ENCODE measurements at regions not wholly inside any gene's neighbourhood (a gene's known extent, or its start where the extent isn't known, plus 50 kb on each side); places are given as distances from the start of the nearest gene placed in this dataset.

DNA sequence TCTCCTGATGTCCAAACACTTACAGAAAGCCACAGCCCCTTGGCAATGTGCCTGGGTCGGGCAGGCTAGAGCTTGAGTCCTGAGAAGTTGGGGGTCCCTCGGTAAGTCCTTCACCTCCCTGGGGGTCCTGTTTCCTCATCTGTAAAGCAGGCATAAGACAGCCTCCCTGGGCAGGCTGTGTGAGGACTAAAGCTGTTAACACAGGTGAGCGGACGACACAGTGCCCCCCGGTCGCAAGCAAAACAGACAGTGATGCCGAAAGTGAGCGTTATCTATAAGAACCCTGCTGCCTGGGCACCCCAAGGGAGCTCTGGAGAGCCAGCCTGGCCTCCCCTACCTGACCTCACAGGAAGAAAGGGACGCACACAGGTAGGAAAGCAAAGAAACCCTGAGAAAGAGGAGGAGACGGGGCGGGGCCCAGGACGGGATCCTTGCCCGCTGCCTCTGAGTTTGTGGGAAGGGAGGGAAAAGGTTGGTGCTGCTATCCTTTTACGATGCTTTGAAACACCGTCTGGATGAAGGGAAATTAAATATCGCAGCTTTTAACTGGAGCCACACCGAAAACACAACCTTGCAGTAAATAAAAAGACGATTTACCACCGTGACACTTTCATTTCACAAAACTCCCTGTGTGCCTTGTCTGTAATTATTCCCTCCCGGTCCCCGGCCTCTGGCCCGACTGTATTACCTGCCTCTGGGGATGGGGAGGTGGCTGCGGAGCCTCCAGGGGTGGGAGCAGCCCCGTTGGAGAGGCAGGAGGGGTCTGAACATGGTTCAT is 67.1 kb downstream of the ENGASE start:
- DNase-seq = no peak
- TF ChIP-seq, protein P1, sequence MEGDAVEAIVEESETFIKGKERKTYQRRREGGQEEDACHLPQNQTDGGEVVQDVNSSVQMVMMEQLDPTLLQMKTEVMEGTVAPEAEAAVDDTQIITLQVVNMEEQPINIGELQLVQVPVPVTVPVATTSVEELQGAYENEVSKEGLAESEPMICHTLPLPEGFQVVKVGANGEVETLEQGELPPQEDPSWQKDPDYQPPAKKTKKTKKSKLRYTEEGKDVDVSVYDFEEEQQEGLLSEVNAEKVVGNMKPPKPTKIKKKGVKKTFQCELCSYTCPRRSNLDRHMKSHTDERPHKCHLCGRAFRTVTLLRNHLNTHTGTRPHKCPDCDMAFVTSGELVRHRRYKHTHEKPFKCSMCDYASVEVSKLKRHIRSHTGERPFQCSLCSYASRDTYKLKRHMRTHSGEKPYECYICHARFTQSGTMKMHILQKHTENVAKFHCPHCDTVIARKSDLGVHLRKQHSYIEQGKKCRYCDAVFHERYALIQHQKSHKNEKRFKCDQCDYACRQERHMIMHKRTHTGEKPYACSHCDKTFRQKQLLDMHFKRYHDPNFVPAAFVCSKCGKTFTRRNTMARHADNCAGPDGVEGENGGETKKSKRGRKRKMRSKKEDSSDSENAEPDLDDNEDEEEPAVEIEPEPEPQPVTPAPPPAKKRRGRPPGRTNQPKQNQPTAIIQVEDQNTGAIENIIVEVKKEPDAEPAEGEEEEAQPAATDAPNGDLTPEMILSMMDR (IDR thresholded peaks at IDR 0.05; ENCODE audit: borderline replicate concordance, extremely low read depth, low read length, poor library complexity, severe bottlenecking) = no peak
- no peak for TF ChIP-seq EZH2 (IDR thresholded peaks at IDR 0.05; ENCODE audit: borderline replicate concordance, low read depth, low read length, severe bottlenecking)
- Histone ChIP-seq H3K9ac (ENCODE audit: low read depth, low read length) (no peak overlapping the region), H3K36me3 (ENCODE audit: insufficient read depth, low read length) (no peaks in the 10 kb centered on the region), H3K4me2 (ENCODE audit: insufficient read depth, low read length) (no peak overlapping the region), H4K20me1 (ENCODE audit: insufficient read depth, low read length) (peaks cover 5% of the 10 kb centered on the region; the same call in 1 of the 2 replicates), H3K4me1 (ENCODE audit: insufficient read depth, low read length) (no peaks in the 10 kb centered on the region), H3K27ac (ENCODE audit: low read length) (no peak overlapping the region), H3K9me3 (ENCODE audit: insufficient read depth, low read length, severe bottlenecking) (peaks cover 2% of the 10 kb centered on the region), H3K27me3 (ENCODE audit: insufficient read depth, low read length, poor library complexity) (peaks cover 2% of the 10 kb centered on the region), H3K79me2 (ENCODE audit: insufficient read depth, low read length) (no peaks in the 10 kb centered on the region), H2AFZ (ENCODE audit: low read depth, low read length) (no peak overlapping the region), H3K4me3 (ENCODE audit: low read depth in 1 of 2, low read length in 2 of 2) (no peak overlapping the region)
- ATAC-seq (ENCODE audit: insufficient read depth, low read depth) = no peak

DNA sequence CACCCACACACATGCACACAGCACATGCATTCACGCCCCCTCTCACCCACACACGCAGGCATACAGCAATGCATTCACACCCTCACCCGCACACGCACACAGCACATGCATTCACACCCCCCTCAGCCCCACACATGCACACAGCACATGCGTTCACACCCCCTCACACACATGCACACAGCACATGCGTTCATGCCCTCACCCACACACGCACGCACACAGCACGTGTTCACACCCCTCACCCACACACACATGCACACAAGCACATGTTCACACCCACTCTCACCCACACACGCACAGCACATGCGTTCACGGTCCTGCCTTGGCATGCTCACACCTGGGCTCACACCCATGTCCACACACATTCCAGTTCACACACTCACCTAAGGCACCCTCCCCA is 64.2 kb downstream of the ENGASE start:
- DNase-seq (no peak), ATAC-seq (ENCODE audit: insufficient read depth, low read depth) (no peak)
- TF ChIP-seq EZH2 (IDR thresholded peaks at IDR 0.05; ENCODE audit: borderline replicate concordance, low read depth, low read length, severe bottlenecking) = no peak
- TF ChIP-seq, protein P1 (IDR thresholded peaks at IDR 0.05; ENCODE audit: borderline replicate concordance, extremely low read depth, low read length, poor library complexity, severe bottlenecking) = no peak
- H3K27me3 ChIP-seq (ENCODE audit: insufficient read depth, low read length, poor library complexity) = peaks cover 2% of the 10 kb centered on the region
- H3K79me2 ChIP-seq (ENCODE audit: insufficient read depth, low read length) = no peaks in the 10 kb centered on the region
- H3K9me3 ChIP-seq (ENCODE audit: insufficient read depth, low read length, severe bottlenecking) = peaks cover 2% of the 10 kb centered on the region
- H3K4me1 ChIP-seq (ENCODE audit: insufficient read depth, low read length) = no peaks in the 10 kb centered on the region
- H3K9ac ChIP-seq (ENCODE audit: low read depth, low read length) = no peak overlapping the region
- peaks cover 5% of the 10 kb centered on the region for H4K20me1 ChIP-seq (ENCODE audit: insufficient read depth, low read length)
- H3K4me3 ChIP-seq (ENCODE audit: low read depth in 1 of 2, low read length in 2 of 2) = no peak overlapping the region
- H3K27ac ChIP-seq (ENCODE audit: low read length) = no peak overlapping the region
- H3K4me2 ChIP-seq (ENCODE audit: insufficient read depth, low read length) = no peak overlapping the region
- H2AFZ ChIP-seq (ENCODE audit: low read depth, low read length) = no peak overlapping the region
- no peaks in the 10 kb centered on the region for H3K36me3 ChIP-seq (ENCODE audit: insufficient read depth, low read length)

DNA sequence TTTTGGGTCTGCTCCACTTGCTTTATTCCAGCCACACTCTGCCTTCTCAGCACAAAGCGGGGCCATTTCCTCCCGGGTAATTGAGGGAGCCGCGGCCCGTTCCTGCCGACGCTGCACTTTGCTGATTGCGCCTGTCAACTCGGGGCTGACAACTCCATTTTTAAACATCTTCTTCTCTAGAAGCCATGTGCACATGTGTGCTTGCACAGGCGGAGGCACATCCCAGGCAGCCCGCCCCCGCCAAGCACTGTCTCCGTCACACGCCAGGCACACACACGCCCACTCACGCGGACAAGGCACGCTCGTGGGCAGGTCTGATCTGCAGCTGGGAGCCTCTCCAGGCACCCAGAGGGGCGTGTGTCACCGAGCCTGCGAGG is 63.2 kb downstream of the ENGASE start:
- TF ChIP-seq EZH2 (IDR thresholded peaks at IDR 0.05; ENCODE audit: borderline replicate concordance, low read depth, low read length, severe bottlenecking) = no peak
- TF ChIP-seq, protein P1 (IDR thresholded peaks at IDR 0.05; ENCODE audit: borderline replicate concordance, extremely low read depth, low read length, poor library complexity, severe bottlenecking) = no peak
- no peaks in the 10 kb centered on the region for H3K36me3 ChIP-seq (ENCODE audit: insufficient read depth, low read length)
- DNase-seq (no peak), ATAC-seq (ENCODE audit: insufficient read depth, low read depth) (no peak)
- no peaks in the 10 kb centered on the region for H3K4me1 ChIP-seq (ENCODE audit: insufficient read depth, low read length)
- no peak overlapping the region for H3K4me3 ChIP-seq (ENCODE audit: low read depth in 1 of 2, low read length in 2 of 2)
- H2AFZ ChIP-seq (ENCODE audit: low read depth, low read length) = no peak overlapping the region
- no peaks in the 10 kb centered on the region for H3K79me2 ChIP-seq (ENCODE audit: insufficient read depth, low read length)
- no peak overlapping the region for H3K9ac ChIP-seq (ENCODE audit: low read depth, low read length)
- no peak overlapping the region for H3K27ac ChIP-seq (ENCODE audit: low read length)
- no peak overlapping the region for H3K4me2 ChIP-seq (ENCODE audit: insufficient read depth, low read length)
- H4K20me1 ChIP-seq (ENCODE audit: insufficient read depth, low read length) = peaks cover 5% of the 10 kb centered on the region
- peaks cover 11% of the 10 kb centered on the region for H3K27me3 ChIP-seq (ENCODE audit: insufficient read depth, low read length, poor library complexity)
- peaks cover 2% of the 10 kb centered on the region for H3K9me3 ChIP-seq (ENCODE audit: insufficient read depth, low read length, severe bottlenecking)

All from DND-41 (cell line).